ENCODE measurements at regions not wholly inside any gene's neighbourhood (a gene's known extent, or its start where the extent isn't known, plus 50 kb on each side); places are given as distances from the start of the nearest gene placed in this dataset.

GRCh38 chr20:56799187-56799586 is 170.1 kb downstream of the TFAP2C start:
- DNase-seq (ENCODE audit: low spot score) (no peak), FAIRE-seq (no peak)

GRCh38 chr20:56800088-56800487 is 171.0 kb downstream of the TFAP2C start:
- no peak for FAIRE-seq
- DNase-seq (ENCODE audit: low spot score) = no peak

- DNase-seq (ENCODE audit: low spot score) = peak; percentile 56
- FAIRE-seq = peak; percentile 84
Measured at GRCh38 chr20:56801971-56802755, 173.1 kb downstream of the TFAP2C start.

- DNase-seq (ENCODE audit: low spot score) (no peak), FAIRE-seq (no peak)
Measured at GRCh38 chr20:56802805-56803204, 173.7 kb downstream of the TFAP2C start.

- FAIRE-seq (peak; percentile 98), DNase-seq (ENCODE audit: low spot score) (no peak)
Measured at GRCh38 chr20:56805313-56805712, 176.2 kb downstream of the TFAP2C start.

- FAIRE-seq (no peak), DNase-seq (ENCODE audit: low spot score) (no peak)
Measured at GRCh38 chr20:56805966-56806365, 176.9 kb downstream of the TFAP2C start.

- FAIRE-seq (no peak), DNase-seq (ENCODE audit: low spot score) (no peak)
Measured at GRCh38 chr20:56806952-56807517, 177.9 kb downstream of the TFAP2C start.

GRCh38 chr20:56808117-56808725 is 179.1 kb downstream of the TFAP2C start:
- FAIRE-seq = no peak
- DNase-seq (ENCODE audit: low spot score) = no peak

GRCh38 chr20:56808732-56809131 is 179.6 kb downstream of the TFAP2C start:
- DNase-seq (ENCODE audit: low spot score) = no peak
- FAIRE-seq = no peak

- DNase-seq (ENCODE audit: low spot score) (no peak), FAIRE-seq (no peak)
Measured at GRCh38 chr20:56809668-56810067, 180.6 kb downstream of the TFAP2C start.

GRCh38 chr20:56810141-56810540 is 181.0 kb downstream of the TFAP2C start:
- FAIRE-seq = peak; percentile 61
- no peak for DNase-seq (ENCODE audit: low spot score)

GRCh38 chr20:56815796-56816195 is 186.7 kb downstream of the TFAP2C start:
- DNase-seq (ENCODE audit: low spot score) (no peak), FAIRE-seq (no peak)

GRCh38 chr20:56816349-56816748 is 187.2 kb downstream of the TFAP2C start:
- DNase-seq (ENCODE audit: low spot score) (no peak), FAIRE-seq (peak; percentile 63)

GRCh38 chr20:56817780-56818675 is 188.9 kb downstream of the TFAP2C start:
- FAIRE-seq (no peak), DNase-seq (ENCODE audit: low spot score) (no peak)

GRCh38 chr20:56820984-56821383 is 191.9 kb downstream of the TFAP2C start:
- FAIRE-seq (no peak), DNase-seq (ENCODE audit: low spot score) (no peak)

- FAIRE-seq = no peak
- DNase-seq (ENCODE audit: low spot score) = no peak
Measured at GRCh38 chr20:56826306-56826704, 197.2 kb downstream of the TFAP2C start.

GRCh38 chr20:56826705-56827665 is 197.9 kb downstream of the TFAP2C start:
- DNase-seq (ENCODE audit: low spot score) = peak; percentile 47
- no peak for FAIRE-seq

- DNase-seq (ENCODE audit: low spot score) = no peak
- FAIRE-seq = peak; percentile 13
Measured at GRCh38 chr20:56827763-56828162, 198.7 kb downstream of the TFAP2C start.

- DNase-seq (ENCODE audit: low spot score) = no peak
- no peak for FAIRE-seq
Measured at GRCh38 chr20:56828402-56828801, 199.3 kb downstream of the TFAP2C start.

GRCh38 chr20:56829788-56830385 is 200.8 kb downstream of the TFAP2C start:
- FAIRE-seq (no peak), DNase-seq (ENCODE audit: low spot score) (no peak)
